Astrocyte (in vitro differentiated cells and primary cell): ENCODE measurements at regions not wholly inside any gene's neighbourhood (a gene's known extent, or its start where the extent isn't known, plus 50 kb on each side); places are given as distances from the start of the nearest gene placed in this dataset.
A peak's percentile ranks its signal among the peaks of the same experiment; 100 is the strongest.

Experiments used
- DNase-seq: peaks from one replicate; pipeline ENCODE4 v3.0.0-alpha.2; 2010; ENCODE audit warnings: low read depth
- FAIRE-seq: peaks from 2 replicates; lab custom pipeline; 2011; peaks lifted over from hg19 to GRCh38; lab: Jason Lieb, UNC
- H2AFZ ChIP-seq: 2 replicates; pipeline ENCODE4 v1.6.0; 2012; ENCODE audit warnings: low read depth, low read length, inconsistent platforms
- H3K27ac ChIP-seq: 2 replicates; pipeline ENCODE4 v1.5.1; 2011; ENCODE audit warnings: low read depth, low read length, inconsistent platforms
- H3K27me3 ChIP-seq: 2 replicates; pipeline ENCODE4 v1.6.0; 2011; ENCODE audit warnings: low read length, inconsistent platforms; ENCODE audit not compliant: insufficient read depth
- H3K36me3 ChIP-seq: 2 replicates; pipeline ENCODE4 v1.5.1; 2011; ENCODE audit warnings: low read length, inconsistent platforms; ENCODE audit not compliant: insufficient read depth
- H3K4me1 ChIP-seq: 2 replicates; pipeline ENCODE4 v1.5.1; 2011; ENCODE audit warnings: low read length, inconsistent platforms; ENCODE audit not compliant: insufficient read depth
- H3K4me2 ChIP-seq: 2 replicates; pipeline ENCODE4 v1.6.0; 2012; ENCODE audit warnings: low read length, inconsistent platforms
- H3K4me3 ChIP-seq: 2 replicates; pipeline ENCODE4 v1.5.1; 2011; ENCODE audit warnings: low read depth, mild to moderate bottlenecking, low read length, inconsistent platforms; ENCODE audit not compliant: insufficient read depth
- H3K79me2 ChIP-seq: 2 replicates; pipeline ENCODE4 v1.6.0; 2012; ENCODE audit warnings: mild to moderate bottlenecking, low read length, inconsistent platforms; ENCODE audit not compliant: insufficient read depth
- H3K9ac ChIP-seq: 2 replicates; pipeline ENCODE4 v1.6.0; 2012; ENCODE audit warnings: mild to moderate bottlenecking, low read length, inconsistent platforms
- H3K9me3 ChIP-seq: 2 replicates; pipeline ENCODE4 v1.5.1; 2012; ENCODE audit warnings: low read depth, mild to moderate bottlenecking, low read length, inconsistent platforms; ENCODE audit not compliant: insufficient read depth
- H4K20me1 ChIP-seq: 2 replicates; pipeline ENCODE4 v1.6.0; 2012; ENCODE audit warnings: low read length, inconsistent platforms; ENCODE audit not compliant: insufficient read depth
- H3K27ac Mint-ChIP-seq: one replicate; pipeline ENCODE4 v1.8.0; 2021; ENCODE audit warnings: mild to moderate bottlenecking, mixed read lengths; ENCODE audit not compliant: unreplicated experiment
- H3K27me3 Mint-ChIP-seq: one replicate; pipeline ENCODE4 v1.8.0; 2021; ENCODE audit warnings: low read depth, mixed read lengths; ENCODE audit not compliant: unreplicated experiment
- H3K36me3 Mint-ChIP-seq: one replicate; pipeline ENCODE4 v1.8.0; 2021; ENCODE audit warnings: low read depth, mixed read lengths; ENCODE audit not compliant: unreplicated experiment
- H3K4me1 Mint-ChIP-seq: one replicate; pipeline ENCODE4 v1.8.0; 2021; ENCODE audit warnings: low read depth, mixed read lengths; ENCODE audit not compliant: unreplicated experiment
- H3K4me3 Mint-ChIP-seq: one replicate; pipeline ENCODE4 v1.8.0; 2021; ENCODE audit warnings: mild to moderate bottlenecking, moderate library complexity, mixed read lengths; ENCODE audit not compliant: unreplicated experiment
- H3K9me3 Mint-ChIP-seq: one replicate; pipeline ENCODE4 v1.8.0; 2021; ENCODE audit warnings: mild to moderate bottlenecking, mixed read lengths; ENCODE audit not compliant: unreplicated experiment
- EZH2 ChIP-seq: IDR thresholded peaks from 2 replicates; pipeline ENCODE4 v1.6.1; 2012; ENCODE audit warnings: mild to moderate bottlenecking, low read length, inconsistent platforms; ENCODE audit not compliant: insufficient read depth
- TF ChIP-seq, protein P1 (sequence below): IDR thresholded peaks from 2 replicates; pipeline ENCODE4 v1.5.1; 2011; ENCODE audit warnings: low read depth, mild to moderate bottlenecking, inconsistent platforms, low read length, moderate library complexity; ENCODE audit not compliant: insufficient read depth

DNA sequence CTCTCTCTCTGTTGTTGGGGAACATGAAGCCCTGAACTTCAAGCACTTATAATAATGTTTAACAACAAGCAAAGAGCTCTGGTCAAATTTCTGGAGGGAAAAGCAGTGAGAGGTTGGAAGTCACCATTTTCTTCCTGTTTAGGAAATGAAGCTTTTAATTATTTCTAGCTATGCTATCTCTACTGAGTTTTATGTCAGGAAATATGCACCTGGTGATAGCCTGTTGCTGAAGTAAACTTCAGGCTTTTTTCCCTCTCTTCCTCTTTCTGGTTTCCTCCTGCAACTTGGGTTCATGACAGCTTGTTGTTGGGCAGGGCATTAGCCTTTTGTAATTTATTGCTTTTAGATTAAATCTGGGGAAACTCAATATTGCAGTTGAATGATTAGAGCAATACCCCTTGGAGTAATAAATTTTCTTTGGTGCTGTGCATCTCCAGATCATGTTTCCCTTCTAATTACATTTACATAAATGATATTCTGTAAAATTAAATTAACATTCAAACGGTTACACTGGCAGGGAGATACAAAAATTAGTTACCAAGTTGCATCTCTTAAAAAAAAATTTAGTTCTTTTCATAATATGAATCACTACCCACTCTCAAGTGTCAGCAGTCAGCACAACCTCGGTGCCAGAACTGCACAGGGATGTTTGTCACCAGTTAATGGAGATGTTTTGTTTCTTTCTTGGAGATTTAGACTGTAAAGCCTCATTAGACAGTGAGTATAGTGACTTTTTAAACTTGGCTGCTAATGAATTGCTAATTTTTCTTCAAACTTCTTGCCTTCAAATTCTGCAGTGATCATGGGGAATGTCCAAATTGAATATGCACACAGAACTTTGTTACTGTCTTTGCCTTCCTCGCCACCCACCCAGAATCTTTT is 466.6 kb upstream of the ETAA1 start:
- H3K27me3 Mint-ChIP-seq: no peaks in the 10 kb centered on the region
- no peak overlapping the region for H3K27ac Mint-ChIP-seq

DNA sequence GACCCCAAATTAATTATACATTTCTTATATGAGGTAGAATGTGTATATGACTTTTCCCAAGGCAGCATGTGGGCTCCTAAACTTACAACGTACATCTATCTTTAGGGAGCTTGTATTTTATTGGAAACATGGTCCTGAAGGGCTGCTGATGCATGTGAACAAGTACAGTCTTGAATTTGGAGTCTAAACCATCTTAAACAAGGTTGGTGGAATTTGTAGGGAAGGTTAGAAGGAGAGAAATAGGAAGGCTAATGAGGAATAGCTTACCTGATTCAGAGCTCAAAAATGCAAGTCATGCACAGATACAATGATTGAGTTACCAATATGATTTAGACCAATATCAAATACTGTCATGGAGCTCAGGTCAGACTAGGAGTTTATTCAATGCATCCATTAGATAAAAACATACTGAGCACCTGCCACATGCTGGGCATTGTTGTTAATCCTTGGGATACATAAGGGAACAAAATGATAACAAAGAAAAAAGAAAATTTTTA is 458.6 kb upstream of the ETAA1 start:
- no peaks in the 10 kb centered on the region for H3K79me2 ChIP-seq

More for the DNA sequence above, 466.6 kb upstream of the ETAA1 start:
- no peaks in the 10 kb centered on the region for H4K20me1 ChIP-seq
- no peak overlapping the region for H3K9ac ChIP-seq
- no peak overlapping the region for H3K4me3 ChIP-seq
- peak overlapping the region; percentile 31 for H2AFZ ChIP-seq
- no peaks in the 10 kb centered on the region for H3K4me1 ChIP-seq
- TF ChIP-seq, protein P1, sequence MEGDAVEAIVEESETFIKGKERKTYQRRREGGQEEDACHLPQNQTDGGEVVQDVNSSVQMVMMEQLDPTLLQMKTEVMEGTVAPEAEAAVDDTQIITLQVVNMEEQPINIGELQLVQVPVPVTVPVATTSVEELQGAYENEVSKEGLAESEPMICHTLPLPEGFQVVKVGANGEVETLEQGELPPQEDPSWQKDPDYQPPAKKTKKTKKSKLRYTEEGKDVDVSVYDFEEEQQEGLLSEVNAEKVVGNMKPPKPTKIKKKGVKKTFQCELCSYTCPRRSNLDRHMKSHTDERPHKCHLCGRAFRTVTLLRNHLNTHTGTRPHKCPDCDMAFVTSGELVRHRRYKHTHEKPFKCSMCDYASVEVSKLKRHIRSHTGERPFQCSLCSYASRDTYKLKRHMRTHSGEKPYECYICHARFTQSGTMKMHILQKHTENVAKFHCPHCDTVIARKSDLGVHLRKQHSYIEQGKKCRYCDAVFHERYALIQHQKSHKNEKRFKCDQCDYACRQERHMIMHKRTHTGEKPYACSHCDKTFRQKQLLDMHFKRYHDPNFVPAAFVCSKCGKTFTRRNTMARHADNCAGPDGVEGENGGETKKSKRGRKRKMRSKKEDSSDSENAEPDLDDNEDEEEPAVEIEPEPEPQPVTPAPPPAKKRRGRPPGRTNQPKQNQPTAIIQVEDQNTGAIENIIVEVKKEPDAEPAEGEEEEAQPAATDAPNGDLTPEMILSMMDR: no peak
- H3K27ac ChIP-seq: no peak overlapping the region
- H3K79me2 ChIP-seq: no peaks in the 10 kb centered on the region
- DNase-seq: no peak
- H3K4me2 ChIP-seq: peak overlapping the region; percentile 23
- H3K9me3 ChIP-seq: no peaks in the 10 kb centered on the region
- Mint-ChIP-seq H3K36me3 (no peaks in the 10 kb centered on the region), H3K4me1 (peaks cover 10% of the 10 kb centered on the region), H3K4me3 (no peak overlapping the region), H3K9me3 (no peaks in the 10 kb centered on the region)
- H3K27me3 ChIP-seq: no peaks in the 10 kb centered on the region
- no peak for FAIRE-seq
- H3K36me3 ChIP-seq: no peaks in the 10 kb centered on the region

More for the DNA sequence above, 458.6 kb upstream of the ETAA1 start:
- H4K20me1 ChIP-seq: no peaks in the 10 kb centered on the region
- no peaks in the 10 kb centered on the region for H3K36me3 ChIP-seq
- FAIRE-seq: no peak
- DNase-seq: no peak
- H3K9ac ChIP-seq: no peak overlapping the region
- no peaks in the 10 kb centered on the region for H3K27me3 Mint-ChIP-seq
- H3K4me3 Mint-ChIP-seq: no peak overlapping the region
- no peak overlapping the region for H3K27ac ChIP-seq
- peaks cover 1% of the 10 kb centered on the region for H3K9me3 Mint-ChIP-seq
- no peak overlapping the region for H2AFZ ChIP-seq
- TF ChIP-seq EZH2: no peak
- TF ChIP-seq, protein P1: no peak
- H3K27me3 ChIP-seq: no peaks in the 10 kb centered on the region
- H3K36me3 Mint-ChIP-seq: no peaks in the 10 kb centered on the region
- no peak overlapping the region for H3K4me2 ChIP-seq
- no peak overlapping the region for H3K27ac Mint-ChIP-seq
- no peaks in the 10 kb centered on the region for H3K4me1 ChIP-seq
- no peak overlapping the region for H3K4me3 ChIP-seq
- H3K4me1 Mint-ChIP-seq: no peaks in the 10 kb centered on the region
- no peaks in the 10 kb centered on the region for H3K9me3 ChIP-seq
